ENCODE measurements at regions not wholly inside any gene's neighbourhood (a gene's known extent, or its start where the extent isn't known, plus 50 kb on each side); places are given as distances from the start of the nearest gene placed in this dataset.
A peak's percentile ranks its signal among the peaks of the same experiment; 100 is the strongest.
"Not testable (repeated sequence)": the region's sequence is repeated elsewhere in the genome, so short reads cannot be mapped to it uniquely, and the experiment has no call there.

DNA sequence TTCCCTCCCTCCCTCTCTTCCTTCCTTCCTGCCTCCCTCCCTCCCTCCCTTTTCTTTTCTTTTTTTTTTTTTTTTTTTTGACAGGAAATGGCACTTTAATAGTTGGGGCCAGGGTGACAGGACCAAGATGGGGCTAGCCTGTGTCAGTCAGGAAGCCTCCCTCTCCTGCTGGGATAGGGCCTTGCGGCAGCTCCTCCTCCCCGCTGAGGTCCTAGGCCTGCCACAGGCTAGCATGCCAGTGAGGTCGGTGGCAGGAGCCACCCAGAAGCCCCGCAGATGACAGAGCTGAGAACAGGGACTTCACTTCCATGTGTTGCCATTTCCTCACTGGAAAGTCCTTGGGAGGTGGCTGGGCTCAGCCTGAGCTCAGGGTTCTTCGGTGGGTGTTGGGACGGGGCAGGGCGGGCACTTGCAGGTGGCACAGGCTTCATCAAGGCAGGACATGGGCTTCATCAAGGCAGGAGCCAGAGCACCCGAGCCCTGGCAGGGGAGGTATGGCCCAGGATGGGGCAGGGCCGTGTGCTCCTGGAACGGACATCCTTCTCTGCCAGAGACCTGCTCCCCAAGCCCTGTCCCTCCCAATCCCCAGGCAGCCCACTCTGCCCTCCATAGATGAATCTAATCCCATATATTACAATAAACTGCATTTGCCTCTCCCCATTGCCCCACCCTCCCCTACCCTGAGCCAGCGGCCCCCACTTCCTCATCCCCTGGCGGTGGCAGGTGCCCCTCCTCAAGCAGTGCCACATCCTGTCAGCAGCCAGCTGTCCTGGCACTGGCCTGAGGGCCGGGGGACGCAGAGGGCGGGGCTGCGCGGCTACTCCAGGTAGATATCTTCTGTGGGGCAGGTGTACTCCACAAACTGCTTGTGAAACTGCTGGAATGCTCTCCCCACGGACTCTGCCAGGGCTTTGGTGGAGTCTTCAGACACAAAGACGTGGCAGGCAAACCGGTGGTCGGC, 109.8 kb upstream of the PLEKHM1 start:
- not testable (repeated sequence) for H3F3A ChIP-seq (ENCODE audit: low read depth); H3K9ac ChIP-seq (ENCODE audit: low read depth, low read length, poor library complexity, severe bottlenecking); H3K4me3 ChIP-seq (ENCODE audit: low read length, poor library complexity, severe bottlenecking); H3K27me3 ChIP-seq (ENCODE audit: insufficient read depth, low read length, poor library complexity, severe bottlenecking); H2AFZ ChIP-seq (ENCODE audit: low read length); H3K4me1 ChIP-seq (ENCODE audit: insufficient read depth, low read length, poor library complexity, severe bottlenecking); H3K36me3 ChIP-seq (ENCODE audit: insufficient read depth, low read length); H3K9me2 ChIP-seq (replicated peaks; ENCODE audit: low read depth, low read length); H3K9me3 ChIP-seq (ENCODE audit: insufficient read depth, low read depth, low read length); H3K79me2 ChIP-seq (ENCODE audit: insufficient read depth, low read length); H4K20me1 ChIP-seq (ENCODE audit: insufficient read depth, low read length, poor library complexity, severe bottlenecking)
- peak overlapping the region; percentile 27 for H3K4me2 ChIP-seq (ENCODE audit: low read depth, low read length, poor library complexity, severe bottlenecking)

DNA sequence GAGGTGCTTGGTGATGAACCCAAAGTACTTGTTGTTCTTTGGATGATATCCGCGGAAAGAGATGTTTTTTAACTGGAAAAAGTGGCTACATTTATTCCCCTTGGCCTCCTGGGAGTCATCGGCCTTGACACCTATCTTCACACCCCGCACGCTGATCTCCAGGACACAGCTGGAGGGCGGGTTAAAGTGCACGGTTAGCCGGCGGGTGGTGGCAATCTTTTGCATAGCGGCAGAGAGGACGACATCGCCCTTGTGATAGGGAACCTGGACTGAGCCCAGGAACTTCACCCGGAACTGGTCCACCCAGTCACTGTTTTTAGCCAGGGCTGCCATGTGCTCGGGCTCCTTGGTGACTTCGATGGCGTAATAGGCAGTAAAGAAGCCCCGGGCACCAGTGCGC, 110.5 kb upstream of the PLEKHM1 start:
- not testable (repeated sequence) for H3K9ac ChIP-seq (ENCODE audit: low read depth, low read length, poor library complexity, severe bottlenecking); H2AFZ ChIP-seq (ENCODE audit: low read length); H3K36me3 ChIP-seq (ENCODE audit: insufficient read depth, low read length); H4K20me1 ChIP-seq (ENCODE audit: insufficient read depth, low read length, poor library complexity, severe bottlenecking); H3K4me2 ChIP-seq (ENCODE audit: low read depth, low read length, poor library complexity, severe bottlenecking); H3K9me3 ChIP-seq (ENCODE audit: insufficient read depth, low read depth, low read length); H3K4me3 ChIP-seq (ENCODE audit: low read length, poor library complexity, severe bottlenecking); H3K79me2 ChIP-seq (ENCODE audit: insufficient read depth, low read length); H3K4me1 ChIP-seq (ENCODE audit: insufficient read depth, low read length, poor library complexity, severe bottlenecking); H3K9me2 ChIP-seq (replicated peaks; ENCODE audit: low read depth, low read length); H3K27me3 ChIP-seq (ENCODE audit: insufficient read depth, low read length, poor library complexity, severe bottlenecking); H3F3A ChIP-seq (ENCODE audit: low read depth)

DNA sequence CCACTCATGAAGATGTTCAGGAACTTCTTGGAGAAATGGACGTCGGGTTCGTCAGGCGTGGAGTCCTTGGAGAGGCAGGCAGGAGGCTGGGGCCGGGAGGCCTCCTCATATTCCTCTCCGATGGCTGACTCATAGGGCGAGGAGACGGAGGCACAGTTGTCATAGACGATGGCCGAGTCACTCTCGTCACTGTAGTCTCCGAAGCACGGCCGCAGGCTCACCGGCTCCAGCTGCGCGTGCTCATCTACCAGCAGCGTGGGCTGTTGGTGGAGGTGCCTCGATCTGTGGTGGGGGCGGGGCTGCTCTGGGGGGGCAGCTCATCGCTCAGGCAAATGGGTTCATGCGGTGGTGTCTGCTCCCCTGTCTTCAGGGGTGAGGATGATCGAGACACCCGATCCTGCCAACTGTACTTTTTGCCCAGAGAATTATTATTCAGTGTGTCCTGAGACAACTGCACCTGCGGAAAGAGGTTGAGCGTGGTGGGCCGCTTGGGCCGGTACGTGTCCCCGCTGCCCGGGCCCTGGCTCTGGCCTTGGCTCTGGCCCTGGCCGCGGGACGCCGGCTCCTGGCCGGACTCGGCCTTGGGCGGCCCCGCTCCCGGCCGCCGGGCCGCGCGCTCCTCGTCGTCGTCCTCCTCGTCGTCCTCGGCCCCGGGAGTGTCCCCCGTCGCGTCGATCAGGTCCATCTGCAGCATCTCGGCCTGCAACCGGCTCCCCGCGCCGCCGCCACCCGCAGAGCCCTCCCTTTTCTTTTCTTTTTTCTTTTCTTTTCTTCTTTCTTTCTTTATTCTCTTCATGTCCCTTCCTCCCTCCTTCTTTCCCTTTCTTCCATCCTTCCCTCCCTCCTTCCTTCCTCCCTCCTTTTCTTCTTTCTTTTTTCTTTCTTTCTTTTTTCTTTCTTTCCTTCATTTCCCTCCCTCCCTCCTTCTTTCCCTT, 111.4 kb upstream of the PLEKHM1 start:
- H3F3A ChIP-seq (ENCODE audit: low read depth); H3K9ac ChIP-seq (ENCODE audit: low read depth, low read length, poor library complexity, severe bottlenecking); H4K20me1 ChIP-seq (ENCODE audit: insufficient read depth, low read length, poor library complexity, severe bottlenecking); H3K9me2 ChIP-seq (replicated peaks; ENCODE audit: low read depth, low read length); H2AFZ ChIP-seq (ENCODE audit: low read length); H3K9me3 ChIP-seq (ENCODE audit: insufficient read depth, low read depth, low read length); H3K27me3 ChIP-seq (ENCODE audit: insufficient read depth, low read length, poor library complexity, severe bottlenecking); H3K4me3 ChIP-seq (ENCODE audit: low read length, poor library complexity, severe bottlenecking); H3K79me2 ChIP-seq (ENCODE audit: insufficient read depth, low read length); H3K36me3 ChIP-seq (ENCODE audit: insufficient read depth, low read length); H3K4me1 ChIP-seq (ENCODE audit: insufficient read depth, low read length, poor library complexity, severe bottlenecking); H3K4me2 ChIP-seq (ENCODE audit: low read depth, low read length, poor library complexity, severe bottlenecking): not testable (repeated sequence)

DNA sequence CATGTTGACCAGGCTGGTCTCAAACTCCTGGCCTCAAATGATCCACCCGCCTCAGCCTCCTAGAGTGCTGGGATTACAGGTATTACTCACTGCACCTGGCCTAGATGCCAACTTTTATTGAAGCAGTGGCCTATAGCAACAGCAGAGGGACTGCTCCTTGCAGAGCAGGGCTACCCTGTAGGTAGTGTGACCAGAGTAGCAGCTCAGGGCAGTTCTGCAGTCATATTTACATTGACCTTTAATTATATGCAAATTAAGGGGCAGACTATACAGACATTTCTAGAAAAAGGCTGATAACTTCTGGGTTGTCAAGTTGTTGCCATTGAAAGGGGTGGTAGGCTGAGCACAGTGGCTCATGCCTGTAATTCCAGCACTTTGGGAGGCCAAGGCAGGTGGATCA, 115.2 kb upstream of the PLEKHM1 start:
- not testable (repeated sequence) for H3K4me1 ChIP-seq (ENCODE audit: insufficient read depth, low read length, poor library complexity, severe bottlenecking); H3K27me3 ChIP-seq (ENCODE audit: insufficient read depth, low read length, poor library complexity, severe bottlenecking); H3K9ac ChIP-seq (ENCODE audit: low read depth, low read length, poor library complexity, severe bottlenecking); H2AFZ ChIP-seq (ENCODE audit: low read length); H4K20me1 ChIP-seq (ENCODE audit: insufficient read depth, low read length, poor library complexity, severe bottlenecking); H3K4me3 ChIP-seq (ENCODE audit: low read length, poor library complexity, severe bottlenecking); H3K9me2 ChIP-seq (replicated peaks; ENCODE audit: low read depth, low read length); H3F3A ChIP-seq (ENCODE audit: low read depth); H3K4me2 ChIP-seq (ENCODE audit: low read depth, low read length, poor library complexity, severe bottlenecking); H3K79me2 ChIP-seq (ENCODE audit: insufficient read depth, low read length); H3K9me3 ChIP-seq (ENCODE audit: insufficient read depth, low read depth, low read length); H3K36me3 ChIP-seq (ENCODE audit: insufficient read depth, low read length)

DNA sequence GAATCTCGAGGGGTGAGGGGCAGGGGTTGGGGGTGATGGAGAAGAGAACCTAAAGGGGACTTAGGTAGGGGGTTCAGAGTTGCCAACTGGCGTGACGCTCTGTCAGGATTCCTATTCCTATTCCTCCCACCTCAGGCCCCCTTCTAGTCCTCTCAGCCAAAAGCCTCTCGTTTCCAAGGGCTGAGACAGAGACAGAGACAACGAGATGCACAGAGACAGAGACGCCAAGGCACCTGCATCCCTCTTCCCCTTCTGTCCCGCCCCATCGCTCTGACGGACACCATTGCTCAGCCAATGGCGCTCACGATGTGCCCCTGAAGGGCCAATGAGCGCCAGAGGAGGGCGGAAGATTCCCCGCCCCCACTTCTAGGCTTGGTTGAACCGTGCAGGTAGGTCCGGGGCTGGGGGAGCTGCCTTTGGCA, 129.5 kb upstream of the PLEKHM1 start:
- Histone ChIP-seq H2AFZ (ENCODE audit: low read length) (peak overlapping the region; percentile 63), H3K4me3 (ENCODE audit: low read length, poor library complexity, severe bottlenecking) (peak overlapping the region; percentile 64)
- not testable (repeated sequence) for H3K4me1 ChIP-seq (ENCODE audit: insufficient read depth, low read length, poor library complexity, severe bottlenecking); H3K27me3 ChIP-seq (ENCODE audit: insufficient read depth, low read length, poor library complexity, severe bottlenecking); H3K9me2 ChIP-seq (replicated peaks; ENCODE audit: low read depth, low read length); H4K20me1 ChIP-seq (ENCODE audit: insufficient read depth, low read length, poor library complexity, severe bottlenecking); H3F3A ChIP-seq (ENCODE audit: low read depth); H3K9ac ChIP-seq (ENCODE audit: low read depth, low read length, poor library complexity, severe bottlenecking); H3K79me2 ChIP-seq (ENCODE audit: insufficient read depth, low read length); H3K36me3 ChIP-seq (ENCODE audit: insufficient read depth, low read length); H3K9me3 ChIP-seq (ENCODE audit: insufficient read depth, low read depth, low read length); H3K4me2 ChIP-seq (ENCODE audit: low read depth, low read length, poor library complexity, severe bottlenecking)

DNA sequence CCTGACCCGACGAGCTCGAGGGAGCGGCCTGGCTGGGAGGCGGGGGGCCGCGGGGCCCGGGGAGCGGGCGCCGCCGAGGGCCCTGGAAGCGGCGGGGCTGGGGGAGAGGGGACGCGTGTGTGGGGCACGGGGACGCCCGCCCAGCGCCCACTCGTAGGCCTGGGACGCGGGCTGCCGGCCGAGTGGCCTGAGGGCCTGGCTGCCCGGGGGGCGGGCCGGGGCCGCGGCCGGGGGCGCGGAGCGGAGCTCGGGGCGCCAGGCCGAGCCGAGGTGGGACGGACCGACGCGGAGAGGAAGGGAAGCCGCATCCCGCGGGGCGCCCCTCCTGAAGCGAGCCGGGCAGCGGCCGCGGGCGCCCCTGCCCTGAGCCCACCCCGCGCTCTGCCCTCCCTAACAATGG, 129.9 kb upstream of the PLEKHM1 start:
- not testable (repeated sequence) for H3K36me3 ChIP-seq (ENCODE audit: insufficient read depth, low read length); H3F3A ChIP-seq (ENCODE audit: low read depth); H3K27me3 ChIP-seq (ENCODE audit: insufficient read depth, low read length, poor library complexity, severe bottlenecking); H3K9me3 ChIP-seq (ENCODE audit: insufficient read depth, low read depth, low read length); H4K20me1 ChIP-seq (ENCODE audit: insufficient read depth, low read length, poor library complexity, severe bottlenecking); H3K4me2 ChIP-seq (ENCODE audit: low read depth, low read length, poor library complexity, severe bottlenecking); H3K79me2 ChIP-seq (ENCODE audit: insufficient read depth, low read length); H3K9ac ChIP-seq (ENCODE audit: low read depth, low read length, poor library complexity, severe bottlenecking); H3K4me1 ChIP-seq (ENCODE audit: insufficient read depth, low read length, poor library complexity, severe bottlenecking); H2AFZ ChIP-seq (ENCODE audit: low read length); H3K9me2 ChIP-seq (replicated peaks; ENCODE audit: low read depth, low read length)
- peak overlapping the region; percentile 64 for H3K4me3 ChIP-seq (ENCODE audit: low read length, poor library complexity, severe bottlenecking)

DNA sequence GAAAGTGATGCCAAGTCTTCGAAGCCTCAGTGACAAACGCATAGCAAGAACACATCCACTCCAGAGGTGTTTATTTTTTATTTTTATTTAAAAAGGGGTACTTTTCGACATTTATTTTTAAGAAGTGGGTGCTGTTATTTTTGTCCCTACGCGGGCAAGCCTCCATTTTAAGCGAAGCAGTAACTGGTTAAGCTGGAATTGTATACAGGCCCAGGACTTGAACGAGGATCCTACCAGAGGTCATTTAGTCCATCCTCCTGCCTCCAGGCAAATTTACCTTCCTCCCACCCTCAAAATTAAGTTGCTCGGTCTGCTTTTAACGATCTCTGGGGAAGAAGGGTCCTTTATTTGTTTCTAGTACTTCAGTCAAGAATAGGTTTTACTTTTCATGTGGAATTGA, 130.6 kb upstream of the PLEKHM1 start:
- not testable (repeated sequence) for H3K9me3 ChIP-seq (ENCODE audit: insufficient read depth, low read depth, low read length); H3K9ac ChIP-seq (ENCODE audit: low read depth, low read length, poor library complexity, severe bottlenecking); H2AFZ ChIP-seq (ENCODE audit: low read length); H4K20me1 ChIP-seq (ENCODE audit: insufficient read depth, low read length, poor library complexity, severe bottlenecking); H3K79me2 ChIP-seq (ENCODE audit: insufficient read depth, low read length); H3K27me3 ChIP-seq (ENCODE audit: insufficient read depth, low read length, poor library complexity, severe bottlenecking); H3K36me3 ChIP-seq (ENCODE audit: insufficient read depth, low read length); H3K4me1 ChIP-seq (ENCODE audit: insufficient read depth, low read length, poor library complexity, severe bottlenecking); H3F3A ChIP-seq (ENCODE audit: low read depth); H3K9me2 ChIP-seq (replicated peaks; ENCODE audit: low read depth, low read length)
- H3K4me3 ChIP-seq (ENCODE audit: low read length, poor library complexity, severe bottlenecking): peak overlapping the region; percentile 54
- H3K4me2 ChIP-seq (ENCODE audit: low read depth, low read length, poor library complexity, severe bottlenecking): peak overlapping the region; percentile 46

Measured in Loucy (cell line).